ENCODE measurements at regions not wholly inside any gene's neighbourhood (a gene's known extent, or its start where the extent isn't known, plus 50 kb on each side); places are given as distances from the start of the nearest gene placed in this dataset.

- H3K27me3 ChIP-seq (ENCODE audit: control insufficient read depth, insufficient read depth, low read length) = no peaks in the 10 kb centered on the region
- no peak for TF ChIP-seq CTCF (IDR thresholded peaks at IDR 0.05)
- Mint-ChIP-seq H3K27ac (no peak overlapping the region), H3K27me3 (ENCODE audit: low read depth in 2 of 2) (no peaks in the 10 kb centered on the region), H3K36me3 (no peaks in the 10 kb centered on the region), H3K4me3 (no peak overlapping the region), H3K9me3 (peaks cover 13 to 14% of the 10 kb centered on the region in 2 donors), H3K4me1 (no peaks in the 10 kb centered on the region)
- ATAC-seq (no peak), DNase-seq (no peak)
- WGBS (ENCODE audit: insufficient coverage) = 100% methylated on average over 2 of the region's 3 CpGs
- no peaks in the 10 kb centered on the region for H3K9me3 ChIP-seq (ENCODE audit: control insufficient read depth, insufficient read depth, low read length)
- H3K27ac ChIP-seq (ENCODE audit: low read length) = no peak overlapping the region
- H3K4me3 ChIP-seq (ENCODE audit: low read length) = no peak overlapping the region
- no peaks in the 10 kb centered on the region for H3K4me1 ChIP-seq (ENCODE audit: control insufficient read depth, insufficient read depth, low read length)
- H3K36me3 ChIP-seq (ENCODE audit: control insufficient read depth, insufficient read depth, low read length) = no peaks in the 10 kb centered on the region
- intact Hi-C loops (cut with micrococcal nuclease) = no loop called here
Observed at GRCh38 chr3:95134693-95135413, 1072.0 kb downstream of the NSUN3 start.

- intact Hi-C loops (cut with micrococcal nuclease) = no loop called here
- H3K4me3 Mint-ChIP-seq = no peak overlapping the region
- H3K27me3 Mint-ChIP-seq (ENCODE audit: low read depth in 2 of 2) = no peaks in the 10 kb centered on the region
- WGBS (ENCODE audit: insufficient coverage) = 84% methylated on average over 1 of the region's 3 CpGs
- Histone ChIP-seq H3K4me1 (ENCODE audit: control insufficient read depth, insufficient read depth, low read length) (no peaks in the 10 kb centered on the region), H3K27ac (ENCODE audit: low read length) (no peak overlapping the region), H3K9me3 (ENCODE audit: control insufficient read depth, insufficient read depth, low read length) (peaks cover 3% of the 10 kb centered on the region), H3K36me3 (ENCODE audit: control insufficient read depth, insufficient read depth, low read length) (no peaks in the 10 kb centered on the region), H3K4me3 (ENCODE audit: low read length) (no peak overlapping the region), H3K27me3 (ENCODE audit: control insufficient read depth, insufficient read depth, low read length) (no peaks in the 10 kb centered on the region)
- no peaks in the 10 kb centered on the region for H3K4me1 Mint-ChIP-seq
- TF ChIP-seq CTCF (IDR thresholded peaks at IDR 0.05) = no peak
- no peak for ATAC-seq
- peaks cover 7 to 18% of the 10 kb centered on the region in 2 donors for H3K9me3 Mint-ChIP-seq
- no peaks in the 10 kb centered on the region for H3K36me3 Mint-ChIP-seq
- no peak for DNase-seq
- no peak overlapping the region for H3K27ac Mint-ChIP-seq
Observed at GRCh38 chr3:95148107-95148506, 1085.2 kb downstream of the NSUN3 start.

GRCh38 chr3:95151590-95151989, 1088.7 kb downstream of the NSUN3 start:
- Mint-ChIP-seq H3K4me1 (no peaks in the 10 kb centered on the region), H3K27ac (no peak overlapping the region), H3K27me3 (ENCODE audit: low read depth in 2 of 2) (no peaks in the 10 kb centered on the region), H3K9me3 (peaks cover 11 to 27% of the 10 kb centered on the region in 2 donors), H3K4me3 (no peak overlapping the region), H3K36me3 (no peaks in the 10 kb centered on the region)
- intact Hi-C loops (cut with micrococcal nuclease) = no loop called here
- no peak for TF ChIP-seq CTCF (IDR thresholded peaks at IDR 0.05)
- no peaks in the 10 kb centered on the region for H3K27me3 ChIP-seq (ENCODE audit: control insufficient read depth, insufficient read depth, low read length)
- no peak for ATAC-seq
- WGBS (ENCODE audit: insufficient coverage) = 63% methylated on average over 2 of the region's 2 CpGs
- DNase-seq = no peak
- no peaks in the 10 kb centered on the region for H3K4me1 ChIP-seq (ENCODE audit: control insufficient read depth, insufficient read depth, low read length)
- H3K36me3 ChIP-seq (ENCODE audit: control insufficient read depth, insufficient read depth, low read length) = no peaks in the 10 kb centered on the region
- H3K4me3 ChIP-seq (ENCODE audit: low read length) = no peak overlapping the region
- no peak overlapping the region for H3K27ac ChIP-seq (ENCODE audit: low read length)
- peaks cover 6% of the 10 kb centered on the region for H3K9me3 ChIP-seq (ENCODE audit: control insufficient read depth, insufficient read depth, low read length)

GRCh38 chr3:95154766-95155165, 1091.9 kb downstream of the NSUN3 start:
- Mint-ChIP-seq H3K4me1 (no peaks in the 10 kb centered on the region), H3K9me3 (peaks cover 18 to 30% of the 10 kb centered on the region in 2 donors), H3K36me3 (no peaks in the 10 kb centered on the region), H3K27ac (no peak overlapping the region), H3K4me3 (no peak overlapping the region), H3K27me3 (ENCODE audit: low read depth in 2 of 2) (no peaks in the 10 kb centered on the region)
- DNase-seq (no peak), ATAC-seq (no peak)
- no peaks in the 10 kb centered on the region for H3K27me3 ChIP-seq (ENCODE audit: control insufficient read depth, insufficient read depth, low read length)
- H3K36me3 ChIP-seq (ENCODE audit: control insufficient read depth, insufficient read depth, low read length) = no peaks in the 10 kb centered on the region
- peaks cover 8% of the 10 kb centered on the region for H3K9me3 ChIP-seq (ENCODE audit: control insufficient read depth, insufficient read depth, low read length)
- 83% methylated on average over 1 of the region's 2 CpGs for WGBS (ENCODE audit: insufficient coverage)
- no peak for TF ChIP-seq CTCF (IDR thresholded peaks at IDR 0.05)
- H3K4me3 ChIP-seq (ENCODE audit: low read length) = no peak overlapping the region
- H3K27ac ChIP-seq (ENCODE audit: low read length) = no peak overlapping the region
- intact Hi-C loops (cut with micrococcal nuclease) = no loop called here
- H3K4me1 ChIP-seq (ENCODE audit: control insufficient read depth, insufficient read depth, low read length) = no peaks in the 10 kb centered on the region

Data from natural killer cell (primary cell).